OCI-LY3 (cell line): ENCODE measurements at regions not wholly inside any gene's neighbourhood (a gene's known extent, or its start where the extent isn't known, plus 50 kb on each side); places are given as distances from the start of the nearest gene placed in this dataset.

Experiments used
- EZH2phosphoT487 ChIP-seq: fragments of 200-600 bp; shearing (Covaris generic); IDR thresholded peaks from 2 replicates; pipeline ENCODE4 v1.6.1; 2018; ENCODE audit warnings: antibody characterized with exemption, mixed run types, low read depth
- TF ChIP-seq, protein P1 (sequence below): fragments of 200-600, 300-600 bp; sonication (generic); IDR thresholded peaks from 2 replicates; pipeline ENCODE4 v1.5.1; 2014; ENCODE audit warnings: antibody characterized with exemption, low read length, low read depth

DNA sequence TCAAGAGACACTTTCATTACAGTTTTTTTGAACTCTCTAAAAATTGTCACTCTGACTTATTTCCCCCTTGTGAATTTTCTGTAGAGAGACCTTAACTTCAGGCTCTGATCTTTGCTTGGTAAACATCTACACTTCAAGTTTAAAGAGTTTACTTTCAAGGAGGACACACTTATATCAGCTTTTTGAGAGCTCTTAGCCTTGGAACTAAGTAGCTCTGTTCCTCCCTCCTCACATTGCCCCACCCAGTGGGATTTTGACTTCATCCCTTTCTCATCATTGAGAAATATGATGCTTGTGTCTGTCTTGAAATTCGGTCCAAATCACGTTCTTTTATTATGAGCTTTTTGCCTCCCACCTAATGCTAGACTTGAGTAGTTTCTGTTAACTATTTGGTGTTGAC is 433.4 kb upstream of the MEIS1 start:
- TF ChIP-seq, protein P1, sequence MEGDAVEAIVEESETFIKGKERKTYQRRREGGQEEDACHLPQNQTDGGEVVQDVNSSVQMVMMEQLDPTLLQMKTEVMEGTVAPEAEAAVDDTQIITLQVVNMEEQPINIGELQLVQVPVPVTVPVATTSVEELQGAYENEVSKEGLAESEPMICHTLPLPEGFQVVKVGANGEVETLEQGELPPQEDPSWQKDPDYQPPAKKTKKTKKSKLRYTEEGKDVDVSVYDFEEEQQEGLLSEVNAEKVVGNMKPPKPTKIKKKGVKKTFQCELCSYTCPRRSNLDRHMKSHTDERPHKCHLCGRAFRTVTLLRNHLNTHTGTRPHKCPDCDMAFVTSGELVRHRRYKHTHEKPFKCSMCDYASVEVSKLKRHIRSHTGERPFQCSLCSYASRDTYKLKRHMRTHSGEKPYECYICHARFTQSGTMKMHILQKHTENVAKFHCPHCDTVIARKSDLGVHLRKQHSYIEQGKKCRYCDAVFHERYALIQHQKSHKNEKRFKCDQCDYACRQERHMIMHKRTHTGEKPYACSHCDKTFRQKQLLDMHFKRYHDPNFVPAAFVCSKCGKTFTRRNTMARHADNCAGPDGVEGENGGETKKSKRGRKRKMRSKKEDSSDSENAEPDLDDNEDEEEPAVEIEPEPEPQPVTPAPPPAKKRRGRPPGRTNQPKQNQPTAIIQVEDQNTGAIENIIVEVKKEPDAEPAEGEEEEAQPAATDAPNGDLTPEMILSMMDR: no peak
- no peak for TF ChIP-seq EZH2phosphoT487
